HCT116 (cell line): ENCODE measurements at regions not wholly inside any gene's neighbourhood (a gene's known extent, or its start where the extent isn't known, plus 50 kb on each side); places are given as distances from the start of the nearest gene placed in this dataset.

Source experiments
- ATAC-seq: fragments of 200-7000 bp; cut with Tn5 transposase; 2 replicates; pipeline ENCODE4 v1.9.1; 2020; ENCODE audit warnings: mild to moderate bottlenecking, moderate library complexity
- BruUV-seq: library from RNA; stranded (reverse); fragments of 400-500 nt; replicated peaks from 2 replicates; lab custom pipeline; 2021; lab: Mats Ljungman, UMichigan
- CTCF ChIA-PET: fragments of 300-600 bp; sonication (Branson Sonifier 250); formaldehyde crosslinking; loops from one replicate; lab custom pipeline; 2021; ENCODE audit warnings: antibody characterized with exemption; lab: Charles Lee
- POLR2A ChIA-PET: fragments of 300-600, 350-600 bp; sonication (Branson Sonifier 250); formaldehyde crosslinking; loops from one replicate; lab custom pipeline; 2021; ENCODE audit warnings: antibody characterized with exemption; lab: Charles Lee
- RAD21 ChIA-PET, 2 experiments: fragments of 300-600 bp; sonication (Branson Sonifier 250); formaldehyde crosslinking; loops; one replicate each; lab custom pipeline; 2023; ENCODE audit warnings: low total read pairs in 2 of 2; ENCODE audit not compliant: uncharacterized antibody in 2 of 2, unreplicated experiment in 2 of 2, low non-redundant PET in 1 of 2; lab: Charles Lee
- DNase-seq: peaks from one replicate; pipeline ENCODE4 v3.0.0-alpha.2; 2010; ENCODE audit warnings: low read depth, low spot score
- H2AFZ ChIP-seq: fragments of 200-600 bp; shearing (Covaris generic), sonication (generic); 2 replicates; pipeline ENCODE4 v1.6.1; 2017; ENCODE audit warnings: low read depth, mixed run types, mixed read lengths, antibody characterized with exemption, low read length; ENCODE audit not compliant: poor library complexity, severe bottlenecking
- H3K27ac ChIP-seq: 2 replicates; pipeline ENCODE4 v1.5.1; 2012; ENCODE audit warnings: low read depth, low read length
- H3K27me3 ChIP-seq: fragments of 200-600 bp; sonication (generic); 2 replicates; pipeline ENCODE4 v1.6.1; 2016; ENCODE audit warnings: mixed run types, low read length, mixed read lengths; ENCODE audit not compliant: insufficient read depth
- H3K36me3 ChIP-seq, 2 experiments: fragments of 200-500 bp in 1 of 2; fragments of 200-600 bp in 1 of 2; sonication (Bioruptor generic) in 1 of 2; sonication (generic) in 1 of 2; 2 replicates each; pipeline versions ENCODE4 v1.5.1 to v1.6.1; 2014 to 2016; ENCODE audit warnings: low read length in 2 of 2, inconsistent platforms in 1 of 2, mixed read lengths in 1 of 2, mixed run types in 1 of 2; ENCODE audit not compliant: insufficient read depth in 2 of 2, control insufficient read depth in 1 of 2
- H3K4me1 ChIP-seq, 2 experiments: fragments of 200-600 bp in 1 of 2; sonication (generic) in 1 of 2; 2 replicates each; pipeline versions ENCODE4 v1.5.1 to v1.6.1; 2012 to 2017; ENCODE audit warnings: low read length in 2 of 2, inconsistent platforms in 1 of 2, mild to moderate bottlenecking in 1 of 2, mixed read lengths in 1 of 2, mixed run types in 1 of 2, moderate library complexity in 1 of 2; ENCODE audit not compliant: insufficient read depth in 2 of 2, control insufficient read depth in 1 of 2
- H3K4me2 ChIP-seq: fragments of 200-600 bp; sonication (generic); 2 replicates; pipeline ENCODE4 v1.6.1; 2017; ENCODE audit warnings: mixed run types, low read length, mixed read lengths
- H3K4me3 ChIP-seq, 2 experiments: fragments of 200-600 bp in 1 of 2; sonication (generic) in 1 of 2; replicated peaks in 1 of 2; 2 replicates each; pipeline ENCODE4 v1.5.1; 2011 to 2016; ENCODE audit warnings: low read length in 2 of 2, control low read depth in 1 of 2, low read depth in 1 of 2, mild to moderate bottlenecking in 1 of 2, mixed read lengths in 1 of 2, mixed run types in 1 of 2
- H3K79me2 ChIP-seq: fragments of 200-600 bp; sonication (generic); 2 replicates; pipeline ENCODE4 v1.6.1; 2017; ENCODE audit warnings: mild to moderate bottlenecking, mixed run types, low read length, moderate library complexity, mixed read lengths; ENCODE audit not compliant: insufficient read depth
- H3K9ac ChIP-seq: fragments of 200-600 bp; sonication (generic); 2 replicates; pipeline ENCODE4 v1.6.1; 2016; ENCODE audit warnings: low read length, mixed read lengths
- H3K9me2 ChIP-seq: fragments of 200-600 bp; sonication (generic), shearing (Covaris generic); 2 replicates; pipeline ENCODE4 v1.6.1; 2017; ENCODE audit warnings: mixed run types, mild to moderate bottlenecking, moderate library complexity; ENCODE audit not compliant: insufficient read depth
- H3K9me3 ChIP-seq, 2 experiments: fragments of 200-500 bp in 1 of 2; fragments of 200-600 bp in 1 of 2; sonication (Bioruptor generic) in 1 of 2; sonication (generic) in 1 of 2; 2 replicates each; pipeline ENCODE4 v1.6.1; 2014 to 2017; ENCODE audit warnings: low read length in 2 of 2, mixed read lengths in 2 of 2, inconsistent platforms in 1 of 2, low read depth in 1 of 2, mild to moderate bottlenecking in 1 of 2, mixed run types in 1 of 2, moderate library complexity in 1 of 2; ENCODE audit not compliant: control insufficient read depth in 1 of 2, insufficient read depth in 1 of 2
- H4K20me1 ChIP-seq: fragments of 200-600 bp; sonication (generic), shearing (Covaris generic); 2 replicates; pipeline ENCODE4 v1.6.1; 2017; ENCODE audit warnings: mixed run types, mild to moderate bottlenecking, moderate library complexity; ENCODE audit not compliant: insufficient read depth
- CEBPB ChIP-seq: IDR thresholded peaks from 2 replicates; pipeline ENCODE4 v1.6.1; 2012; ENCODE audit warnings: low read depth
- EGR1 ChIP-seq: IDR thresholded peaks from 2 replicates; pipeline ENCODE4 v1.6.1; 2012; ENCODE audit warnings: low read depth
- EZH2phosphoT487 ChIP-seq: fragments of 200-600 bp; IDR thresholded peaks from 2 replicates; pipeline ENCODE4 v1.6.1; 2018; ENCODE audit warnings: antibody characterized with exemption, borderline replicate concordance
- FOSL1 ChIP-seq: IDR thresholded peaks from 2 replicates; pipeline ENCODE4 v1.6.1; 2012; ENCODE audit warnings: low read depth
- POLR2A ChIP-seq: IDR thresholded peaks from 2 replicates; pipeline ENCODE4 v1.7.0; 2011; ENCODE audit warnings: borderline replicate concordance; ENCODE audit not compliant: insufficient read depth, insufficient read length; ENCODE audit errors: extremely low read depth
- POLR2AphosphoS5 ChIP-seq: IDR thresholded peaks from 2 replicates; pipeline ENCODE4 v1.6.1; 2011; ENCODE audit warnings: mild to moderate bottlenecking, low read depth, low read length, moderate library complexity
- SIN3A ChIP-seq: IDR thresholded peaks from 2 replicates; pipeline ENCODE4 v1.6.1; 2012; ENCODE audit warnings: low read depth
- SP1 ChIP-seq: IDR thresholded peaks from 2 replicates; pipeline ENCODE4 v1.6.1; 2012; ENCODE audit warnings: low read depth
- SRF ChIP-seq: IDR thresholded peaks from 2 replicates; pipeline ENCODE4 v1.6.1; 2012; ENCODE audit warnings: low read depth
- TCF7L2 ChIP-seq: IDR thresholded peaks from 2 replicates; pipeline ENCODE4 v1.7.0; 2011; ENCODE audit warnings: borderline replicate concordance, inconsistent platforms; ENCODE audit not compliant: insufficient read depth, insufficient read length; ENCODE audit errors: extremely low read depth
- ZFX ChIP-seq: fragments of 450-650 bp; IDR thresholded peaks from 2 replicates; pipeline ENCODE4 v1.6.1; 2017
- ZNF274 ChIP-seq: fragments of 200-500 bp; sonication (Bioruptor generic); IDR thresholded peaks from 2 replicates; pipeline ENCODE4 v1.6.1; 2014; ENCODE audit warnings: mild to moderate bottlenecking, low read depth, low read length, inconsistent platforms
- intact Hi-C: fragments of 100-400 bp; cut with micrococcal nuclease; formaldehyde crosslinking; loops from 2 replicates; pipeline ENCODE4 v1.10.0; 2022
- TF ChIP-seq, protein P1 (sequence below): IDR thresholded peaks from 2 replicates; pipeline ENCODE4 v1.6.1; 2012
- TF ChIP-seq, protein P2 (sequence below), 3 experiments: fragments of 200-600 bp in 1 of 3; sonication (generic) in 1 of 3; IDR thresholded peaks in 2 of 3; conservative IDR thresholded peaks in 1 of 3; 2 replicates each; pipeline ENCODE4 v1.5.1; 2012 to 2017; ENCODE audit warnings: low read depth in 2 of 3, low read length in 2 of 3, antibody characterized with exemption in 1 of 3, borderline replicate concordance in 1 of 3, control low read depth in 1 of 3, mild to moderate bottlenecking in 1 of 3, mixed read lengths in 1 of 3, mixed run types in 1 of 3, moderate library complexity in 1 of 3; ENCODE audit not compliant: insufficient read depth in 1 of 3
- TF ChIP-seq, protein P3 (sequence below): IDR thresholded peaks from 2 replicates; pipeline ENCODE4 v1.6.1; 2012

DNA sequence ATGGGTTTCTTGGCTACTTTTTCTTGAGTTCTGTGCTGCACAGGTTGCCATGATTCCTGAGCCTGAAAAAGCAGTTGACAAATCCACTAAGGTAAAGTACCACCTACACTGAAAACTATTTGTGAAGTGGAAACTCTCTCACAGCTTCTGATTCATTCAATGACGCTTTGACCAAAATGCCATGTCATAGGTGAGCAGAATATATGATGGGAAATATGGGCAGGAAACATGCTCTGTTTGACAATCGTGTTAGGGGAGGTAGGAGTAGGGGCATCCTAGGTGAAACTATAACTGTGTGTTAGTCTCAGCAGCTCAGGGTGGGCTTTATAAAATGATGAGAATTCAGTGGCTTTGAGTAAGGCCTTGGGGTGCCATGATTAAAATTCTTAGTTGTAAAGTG lies 69.6 kb upstream of the ELMO1 start:
- no peaks in the 10 kb centered on the region for H3K36me3 ChIP-seq
- H2AFZ ChIP-seq: no peak overlapping the region
- H3K4me3 ChIP-seq: no peak overlapping the region
- H3K4me1 ChIP-seq: no peaks in the 10 kb centered on the region
- DNase-seq (no peak), ATAC-seq (no peak)
- H3K79me2 ChIP-seq: no peaks in the 10 kb centered on the region
- POLR2A ChIA-PET: no interaction called here
- no peaks in the 10 kb centered on the region for H4K20me1 ChIP-seq
- BruUV-seq: no TSS peak
- no peaks in the 10 kb centered on the region; the same call in 1 of the 2 replicates for H3K27me3 ChIP-seq
- CTCF ChIA-PET: no interaction called here
- H3K27ac ChIP-seq: no peak overlapping the region
- no peak for TF ChIP-seq SRF
- H3K9me3 ChIP-seq: no peaks in the 10 kb centered on the region
- no peak overlapping the region for H3K4me2 ChIP-seq
- H3K9me2 ChIP-seq: no peaks in the 10 kb centered on the region
- H3K9ac ChIP-seq: no peak overlapping the region
- intact Hi-C loops: no loop called here
- RAD21 ChIA-PET: no interaction called here

DNA sequence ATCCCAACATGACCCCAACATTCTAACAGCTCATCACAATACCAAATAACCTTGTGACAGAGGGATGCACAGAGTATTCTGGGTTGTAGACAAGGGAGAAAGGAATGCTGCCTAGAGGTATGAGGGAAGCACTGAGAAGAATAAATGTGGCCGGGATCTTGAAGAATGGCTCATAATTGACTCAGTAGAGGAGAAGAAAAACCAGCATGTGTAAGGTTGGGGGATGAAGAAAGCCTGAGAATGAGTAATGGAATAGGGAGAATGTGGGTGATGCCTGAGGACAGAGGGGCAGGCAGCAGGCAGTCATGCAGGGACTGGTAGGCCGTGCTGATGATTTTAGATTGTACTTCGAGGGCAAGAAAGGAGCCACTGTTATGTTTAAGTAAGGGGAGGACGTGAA lies 75.4 kb upstream of the ELMO1 start:
- DNase-seq (no peak), ATAC-seq (no peak)
- Histone ChIP-seq H2AFZ (no peak overlapping the region), H3K9me2 (no peaks in the 10 kb centered on the region), H3K36me3 (no peaks in the 10 kb centered on the region), H3K4me1 (no peaks in the 10 kb centered on the region), H3K79me2 (no peaks in the 10 kb centered on the region), H3K4me3 (no peak overlapping the region), H3K27ac (no peak overlapping the region), H3K9me3 (no peaks in the 10 kb centered on the region), H3K9ac (no peak overlapping the region), H4K20me1 (no peaks in the 10 kb centered on the region), H3K27me3 (no peaks in the 10 kb centered on the region), H3K4me2 (no peak overlapping the region)
- ChIA-PET CTCF (no interaction called here), POLR2A (no interaction called here), RAD21 (no interaction called here)
- BruUV-seq: no TSS peak
- intact Hi-C loops: no loop called here
- TF ChIP-seq SP1 (no peak), TCF7L2 (no peak), FOSL1 (no peak), EZH2phosphoT487 (no peak), POLR2A (no peak), SRF (no peak), CEBPB (no peak), ZNF274 (no peak), SIN3A (no peak), EGR1 (no peak), POLR2AphosphoS5 (no peak), ZFX (no peak)
- TF ChIP-seq, protein P1, sequence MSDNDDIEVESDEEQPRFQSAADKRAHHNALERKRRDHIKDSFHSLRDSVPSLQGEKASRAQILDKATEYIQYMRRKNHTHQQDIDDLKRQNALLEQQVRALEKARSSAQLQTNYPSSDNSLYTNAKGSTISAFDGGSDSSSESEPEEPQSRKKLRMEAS: no peak
- TF ChIP-seq, protein P2, sequence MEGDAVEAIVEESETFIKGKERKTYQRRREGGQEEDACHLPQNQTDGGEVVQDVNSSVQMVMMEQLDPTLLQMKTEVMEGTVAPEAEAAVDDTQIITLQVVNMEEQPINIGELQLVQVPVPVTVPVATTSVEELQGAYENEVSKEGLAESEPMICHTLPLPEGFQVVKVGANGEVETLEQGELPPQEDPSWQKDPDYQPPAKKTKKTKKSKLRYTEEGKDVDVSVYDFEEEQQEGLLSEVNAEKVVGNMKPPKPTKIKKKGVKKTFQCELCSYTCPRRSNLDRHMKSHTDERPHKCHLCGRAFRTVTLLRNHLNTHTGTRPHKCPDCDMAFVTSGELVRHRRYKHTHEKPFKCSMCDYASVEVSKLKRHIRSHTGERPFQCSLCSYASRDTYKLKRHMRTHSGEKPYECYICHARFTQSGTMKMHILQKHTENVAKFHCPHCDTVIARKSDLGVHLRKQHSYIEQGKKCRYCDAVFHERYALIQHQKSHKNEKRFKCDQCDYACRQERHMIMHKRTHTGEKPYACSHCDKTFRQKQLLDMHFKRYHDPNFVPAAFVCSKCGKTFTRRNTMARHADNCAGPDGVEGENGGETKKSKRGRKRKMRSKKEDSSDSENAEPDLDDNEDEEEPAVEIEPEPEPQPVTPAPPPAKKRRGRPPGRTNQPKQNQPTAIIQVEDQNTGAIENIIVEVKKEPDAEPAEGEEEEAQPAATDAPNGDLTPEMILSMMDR (IDR thresholded peaks at IDR 0.05 in 2 of 3, conservative IDR thresholded peaks at IDR 0.05 in 1 of 3; ENCODE audit: borderline replicate concordance in 1 of 3, insufficient read depth in 1 of 3, low read depth in 2 of 3, low read length in 2 of 3): no peak
- TF ChIP-seq, protein P3, sequence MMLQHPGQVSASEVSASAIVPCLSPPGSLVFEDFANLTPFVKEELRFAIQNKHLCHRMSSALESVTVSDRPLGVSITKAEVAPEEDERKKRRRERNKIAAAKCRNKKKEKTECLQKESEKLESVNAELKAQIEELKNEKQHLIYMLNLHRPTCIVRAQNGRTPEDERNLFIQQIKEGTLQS: no peak
